Kidney tubule cell (primary cell): ENCODE measurements at regions not wholly inside any gene's neighbourhood (a gene's known extent, or its start where the extent isn't known, plus 50 kb on each side); places are given as distances from the start of the nearest gene placed in this dataset.

Experiments
- DNase-seq: peaks from one replicate; pipeline ENCODE4 v3.0.0-alpha.2; 2018; ENCODE audit warnings: low spot score

GRCh38 chr1:200282497-200283122 is 127.2 kb downstream of the ZNF281 start:
- DNase-seq, result no peak

- no peak for DNase-seq
These were observed 128.5 kb downstream of the ZNF281 start for GRCh38 chr1:200281201-200281835.

GRCh38 chr1:200279810-200280411 is 129.9 kb downstream of the ZNF281 start:
- DNase-seq, result peak; percentile 71

- no peak for DNase-seq
These were observed 133.9 kb downstream of the ZNF281 start for GRCh38 chr1:200275816-200276453.

- no peak for DNase-seq
These were observed 134.4 kb downstream of the ZNF281 start for GRCh38 chr1:200275415-200275814.

DNA sequence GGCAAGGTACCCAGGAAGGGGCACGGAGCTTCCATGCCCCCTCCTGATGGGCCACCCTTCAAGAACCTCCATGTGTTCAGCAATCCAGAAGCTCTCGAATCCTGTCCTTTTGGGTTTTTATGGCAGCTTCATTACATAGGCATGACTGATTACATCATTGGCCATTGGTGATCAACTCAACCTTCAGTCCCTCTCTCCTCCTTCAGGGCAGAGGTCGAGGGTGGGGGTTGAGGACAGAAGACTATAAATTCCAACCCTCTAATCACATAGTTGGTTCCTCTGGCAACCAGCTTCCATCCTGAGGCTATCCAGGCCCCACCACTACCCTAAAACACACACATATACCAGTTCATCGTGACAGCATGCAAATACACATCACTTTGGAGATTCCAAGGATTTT is 135.7 kb downstream of the ZNF281 start:
- DNase-seq, result no peak

DNA sequence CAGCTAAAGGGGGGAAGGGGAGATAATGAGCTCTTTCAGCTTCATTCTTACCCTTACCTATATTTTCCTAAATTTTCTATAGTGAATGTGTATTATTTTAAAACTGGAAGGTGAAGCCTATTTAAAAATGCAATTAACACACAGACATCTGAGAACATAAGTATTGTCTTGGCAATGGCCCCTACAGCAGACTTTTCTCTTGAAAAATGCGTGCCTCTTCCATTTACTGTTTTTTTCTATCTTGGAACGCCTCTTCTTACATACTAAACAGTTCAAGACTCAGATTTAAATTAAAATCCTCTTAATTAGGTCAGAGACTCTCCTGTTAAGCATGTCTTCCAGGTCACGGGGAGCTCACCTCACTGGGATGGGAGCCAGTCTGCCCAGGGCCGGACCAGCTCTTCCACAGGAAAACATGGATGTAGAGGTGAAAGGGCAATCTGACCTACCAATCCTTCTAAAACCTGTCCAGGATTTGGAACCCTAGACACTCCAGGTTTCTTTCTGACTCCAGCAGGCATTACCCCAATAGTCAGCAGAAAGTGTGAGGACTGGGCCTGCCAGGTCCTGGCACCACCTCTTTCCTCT is 137.3 kb downstream of the ZNF281 start:
- no peak for DNase-seq

GRCh38 chr1:200269256-200269655 is 140.6 kb downstream of the ZNF281 start:
- no peak for DNase-seq

- no peak for DNase-seq
These were observed 141.9 kb downstream of the ZNF281 start for GRCh38 chr1:200267937-200268336.

DNA sequence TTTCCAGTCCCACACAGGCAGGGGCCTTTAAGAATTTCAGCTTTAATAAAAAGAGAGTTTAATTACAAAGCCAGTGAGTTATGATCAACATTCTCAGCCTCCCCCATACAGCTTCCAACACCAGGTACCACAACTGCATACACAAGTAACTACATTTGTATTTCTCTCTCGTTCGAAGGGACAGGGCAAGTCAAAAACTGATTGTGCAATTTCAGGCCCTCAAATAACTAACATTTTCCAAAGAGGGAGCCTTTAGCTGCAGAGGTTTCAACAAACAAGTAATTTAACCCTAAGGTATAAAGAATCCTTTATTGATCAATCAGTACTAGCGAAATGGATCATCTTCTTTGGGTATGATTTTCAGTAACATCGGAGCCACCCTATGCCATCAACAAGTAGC is 142.4 kb downstream of the ZNF281 start:
- no peak for DNase-seq

- no peak for DNase-seq
These were observed 143.0 kb downstream of the ZNF281 start for GRCh38 chr1:200266871-200267270.

DNA sequence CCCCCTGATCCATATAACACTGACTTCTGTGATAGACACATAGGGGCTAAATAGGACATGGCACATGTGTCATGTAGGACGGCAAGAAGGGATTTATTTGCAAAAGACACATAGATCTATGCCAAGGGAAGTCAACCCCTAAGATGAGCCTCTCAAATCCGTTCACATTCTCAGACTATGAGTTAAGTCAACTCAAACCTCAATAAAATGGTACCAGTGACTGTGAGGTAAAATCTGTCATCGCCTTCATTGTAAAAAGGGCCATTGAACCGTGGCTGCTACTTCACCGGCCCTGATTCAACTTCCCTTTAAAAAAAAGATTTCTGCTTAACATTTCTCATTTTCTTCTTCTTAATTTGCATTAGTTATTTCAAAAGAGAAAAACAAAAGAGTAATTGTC is 144.0 kb downstream of the ZNF281 start:
- peak; percentile 9 for DNase-seq

DNA sequence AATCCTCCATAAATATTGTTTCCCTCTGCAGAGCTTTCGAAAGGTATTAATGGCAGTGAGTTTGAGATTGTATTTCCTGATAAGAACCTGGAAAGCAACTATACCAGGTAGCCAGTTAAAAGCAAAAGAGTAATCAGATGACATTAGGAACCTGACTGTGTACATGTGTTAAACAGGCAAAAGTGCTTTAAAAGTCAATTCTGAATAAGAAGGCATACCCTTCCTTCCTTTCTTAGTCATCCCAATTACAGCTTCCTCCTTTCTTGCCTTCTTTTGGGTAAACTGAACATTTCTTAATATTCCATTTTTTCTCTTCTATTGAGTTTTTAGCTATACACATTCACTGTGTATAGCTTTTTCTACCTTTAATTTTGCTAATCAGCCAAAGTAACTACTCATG is 144.7 kb downstream of the ZNF281 start:
- no peak for DNase-seq

DNA sequence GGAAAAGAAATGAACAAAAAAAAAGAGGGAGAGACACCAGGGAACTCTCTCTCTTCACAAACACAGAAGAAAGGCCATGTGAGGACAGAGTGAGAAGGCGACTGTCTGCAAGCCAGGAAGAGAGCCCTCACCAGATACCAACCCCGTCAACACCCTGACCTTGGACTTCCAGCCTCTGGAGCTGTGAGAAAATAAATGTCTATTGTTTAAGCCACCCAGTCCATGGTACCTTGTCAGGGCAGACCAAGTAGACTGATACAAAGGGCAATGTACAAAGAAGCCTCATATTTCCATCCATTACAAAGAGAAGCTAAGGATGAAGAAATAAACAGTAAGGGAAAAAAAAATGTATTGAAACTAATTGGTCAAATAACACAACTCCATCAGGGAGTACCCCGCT is 146.6 kb downstream of the ZNF281 start:
- DNase-seq, result no peak

DNA sequence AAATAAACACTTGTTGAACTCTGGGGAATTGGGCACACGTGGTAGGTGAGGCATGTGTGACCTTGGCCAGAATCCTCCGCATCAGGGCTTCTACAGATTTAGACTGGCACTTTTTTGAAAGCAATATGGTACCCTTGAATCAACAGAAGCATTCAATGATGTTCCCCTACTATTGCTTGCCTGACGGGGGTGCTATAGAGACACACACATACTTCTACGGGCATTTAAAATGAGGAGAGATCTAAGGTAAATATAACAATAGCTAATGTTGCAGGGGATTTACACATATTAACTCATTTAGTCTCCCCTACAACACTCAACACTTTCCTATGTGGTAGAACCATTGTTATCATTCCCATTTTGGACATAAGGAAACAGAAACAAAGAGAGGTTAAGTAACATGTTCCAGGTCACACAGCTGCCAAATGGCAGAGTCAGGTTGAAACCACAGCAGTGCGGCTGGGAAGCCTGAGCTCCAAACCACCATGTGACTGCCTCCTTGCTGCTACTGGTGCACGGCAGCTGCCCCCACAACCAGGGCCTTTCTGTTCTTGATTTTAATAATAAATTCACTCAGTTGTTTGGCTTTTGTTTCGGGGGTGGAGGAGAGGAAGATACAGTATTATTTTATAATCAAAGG is 147.4 kb downstream of the ZNF281 start:
- DNase-seq, result no peak

DNA sequence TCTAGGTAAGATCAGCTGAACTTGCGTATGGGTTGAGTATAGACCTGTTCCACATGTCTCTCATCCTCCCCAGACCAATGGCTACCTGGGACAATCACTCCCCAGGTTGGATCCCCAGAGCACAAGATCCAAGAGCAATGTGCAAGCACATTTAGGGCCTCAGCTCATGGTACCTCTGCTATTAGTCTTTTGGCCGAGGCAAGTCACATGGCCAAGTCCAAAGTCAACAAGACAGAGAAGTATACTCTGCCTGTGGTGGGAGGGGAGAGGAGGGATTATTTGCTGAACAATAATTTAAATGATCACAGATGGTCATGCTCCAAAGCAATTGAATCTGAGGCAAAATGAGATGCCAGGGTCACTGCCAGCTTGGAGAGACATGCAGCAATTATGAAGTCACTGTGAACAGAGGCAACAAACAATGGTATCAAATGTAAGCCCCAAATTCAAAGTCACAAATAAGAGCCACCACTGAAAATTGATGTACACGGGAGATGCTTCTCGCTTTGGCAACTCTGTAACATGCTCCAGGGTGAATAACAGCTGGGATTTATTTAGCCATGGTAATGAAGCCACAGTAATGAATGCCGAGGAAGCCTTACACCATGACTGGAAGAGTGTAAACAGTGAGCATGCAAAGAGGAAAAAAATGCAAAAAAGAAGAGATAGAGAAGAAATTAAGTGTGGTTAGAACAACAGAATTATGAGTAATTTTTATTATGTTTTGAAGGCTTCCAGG is 149.1 kb downstream of the ZNF281 start:
- DNase-seq, result no peak

DNA sequence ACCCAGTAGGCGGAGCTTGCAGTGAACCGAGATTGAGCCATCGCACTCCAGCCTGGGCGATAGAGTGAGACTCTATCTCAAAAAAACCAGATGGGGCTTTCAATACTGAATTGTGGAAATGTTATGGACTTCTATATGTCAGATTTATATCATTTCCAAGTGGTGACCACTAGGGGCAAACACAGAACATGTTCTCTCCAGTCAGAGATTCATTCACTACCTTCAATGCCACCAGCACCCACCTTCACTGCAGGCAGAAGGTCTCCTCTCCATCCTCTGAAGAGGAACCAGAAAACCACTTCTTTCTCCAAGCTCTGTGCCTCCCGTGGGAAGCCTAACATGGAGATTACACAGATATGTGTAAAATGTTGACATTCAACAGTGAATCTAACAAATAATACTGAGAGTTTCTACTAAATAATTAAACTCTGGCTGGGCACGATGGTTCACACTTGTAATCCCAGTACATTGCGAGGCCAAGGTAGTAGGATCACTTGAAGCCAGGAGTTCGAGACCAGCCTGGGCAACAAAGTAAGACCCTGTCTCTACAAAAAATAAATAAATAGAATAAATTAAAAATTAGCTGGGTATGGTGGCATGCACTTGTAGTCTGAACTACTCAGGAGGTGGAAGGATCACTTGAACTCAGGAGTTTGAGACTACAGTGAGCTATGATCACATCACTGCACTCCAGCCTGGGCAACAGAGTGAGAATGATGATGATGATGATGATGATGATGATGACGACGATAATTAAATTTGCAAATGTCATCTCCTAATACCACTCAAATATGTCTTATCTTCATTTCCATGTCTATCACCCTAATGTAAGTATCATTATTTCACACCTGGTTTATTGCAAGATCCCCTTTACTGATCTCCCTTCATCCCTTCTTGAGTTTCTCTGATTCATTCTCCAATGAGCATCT is 151.1 kb downstream of the ZNF281 start:
- DNase-seq, result peak; percentile 37

GRCh38 chr1:200257235-200257634 is 152.6 kb downstream of the ZNF281 start:
- DNase-seq, result no peak

DNA sequence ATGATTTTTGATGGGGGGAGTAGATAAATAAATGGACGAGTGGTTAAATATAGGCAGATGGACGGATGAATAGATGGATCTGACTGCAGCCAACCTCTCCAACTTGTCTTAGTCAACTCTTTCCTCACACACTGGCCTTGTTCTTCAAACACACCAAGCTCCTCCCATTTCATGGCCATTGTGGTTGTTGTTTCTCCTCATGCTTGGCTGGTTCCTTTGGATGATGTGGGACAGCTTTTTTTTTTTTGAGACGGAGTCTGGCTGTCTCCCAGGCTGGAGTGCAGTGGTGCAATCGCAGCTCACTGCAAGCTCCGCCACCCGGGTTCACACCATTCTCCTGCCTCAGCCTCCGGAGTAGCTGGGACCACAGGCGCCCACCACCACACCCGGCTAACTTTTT is 155.2 kb downstream of the ZNF281 start:
- DNase-seq, result peak; percentile 68

DNA sequence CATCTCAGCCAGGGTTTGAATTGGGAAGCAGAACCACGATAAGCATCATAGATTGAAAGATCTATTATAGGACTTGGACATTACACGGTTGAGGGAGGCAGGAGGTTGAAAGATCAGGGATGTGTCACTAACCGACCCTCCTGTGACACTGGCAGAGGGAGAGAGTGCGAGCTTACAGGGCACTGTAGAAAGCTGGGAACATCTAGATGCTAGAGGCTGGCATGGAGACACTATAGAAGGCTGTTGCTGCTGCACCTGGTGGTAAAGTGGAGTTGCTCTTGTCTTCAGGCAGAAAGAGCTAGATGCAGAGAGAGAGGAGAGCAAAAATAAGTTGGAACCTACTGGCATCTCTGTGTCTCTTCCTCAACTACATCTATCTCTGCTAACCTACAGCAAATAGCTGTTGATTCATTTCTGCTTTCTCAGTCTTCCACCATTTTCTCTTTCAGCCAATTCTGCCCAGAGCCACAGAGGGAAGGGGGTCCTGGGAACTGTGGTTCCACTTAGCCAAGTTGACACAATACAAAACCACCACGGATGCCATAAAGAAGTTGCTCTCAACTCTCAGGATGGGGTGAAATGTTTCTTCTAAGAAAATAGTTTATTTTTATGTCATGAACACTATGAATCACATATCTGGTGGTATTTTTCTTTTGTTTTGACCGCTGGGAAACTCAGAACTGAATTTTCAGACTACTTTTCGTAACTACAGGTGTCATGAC is 155.9 kb downstream of the ZNF281 start:
- no peak for DNase-seq
